Breast epithelium (tissue), 4 donors: ENCODE measurements at regions not wholly inside any gene's neighbourhood (a gene's known extent, or its start where the extent isn't known, plus 50 kb on each side); places are given as distances from the start of the nearest gene placed in this dataset.

Experiments
- DNase-seq, 2 donors: peaks; one replicate each; pipeline ENCODE4 v3.0.0-alpha.2; 2019; ENCODE audit warnings: low spot score in 2 of 2
- H3K27ac ChIP-seq, 2 donors: fragments of 200-600 bp; sonication (generic) in 1 of 2; one replicate each; pipeline ENCODE4 v1.5.1; 2016 to 2019; ENCODE audit warnings: mild to moderate bottlenecking in 1 of 2
- H3K27me3 ChIP-seq, 2 donors: fragments of 200-600 bp; sonication (generic) in 1 of 2; one replicate each; pipeline versions ENCODE4 v1.5.1 to v1.6.0; 2017 to 2019; ENCODE audit warnings: control low read depth in 1 of 2, mild to moderate bottlenecking in 1 of 2
- H3K36me3 ChIP-seq: fragments of 200-600 bp; one replicate; pipeline ENCODE4 v1.5.1; 2019
- H3K4me1 ChIP-seq, 2 donors: fragments of 200-600 bp; sonication (generic); one replicate each; pipeline ENCODE4 v1.5.1; 2016 to 2019; ENCODE audit warnings: control low read depth in 1 of 2
- H3K4me3 ChIP-seq, 3 donors: fragments of 200-600 bp; sonication (generic); 1 replicate in 2 of 3; 2 replicates in 1 of 3; pipeline ENCODE4 v1.5.1; 2016 to 2019; ENCODE audit warnings: mild to moderate bottlenecking in 3 of 3, moderate library complexity in 2 of 3
- H3K9me3 ChIP-seq, 2 donors: fragments of 200-600 bp; sonication (generic) in 1 of 2; one replicate each; pipeline ENCODE4 v1.5.1; 2016 to 2019; ENCODE audit warnings: control low read depth in 1 of 2
- CTCF ChIP-seq, 3 donors: fragments of 450-650 bp; IDR thresholded peaks; one replicate each; pipeline ENCODE4 v1.5.1; 2016 to 2017; ENCODE audit warnings: antibody characterized with exemption in 3 of 3, mild to moderate bottlenecking in 3 of 3, moderate library complexity in 3 of 3
- POLR2A ChIP-seq: fragments of 450-650 bp; IDR thresholded peaks from one replicate; pipeline ENCODE4 v1.6.1; 2016; ENCODE audit warnings: antibody characterized with exemption, mild to moderate bottlenecking, moderate library complexity
- POLR2AphosphoS5 ChIP-seq, 3 donors: sonication (generic); formaldehyde crosslinking; IDR thresholded peaks; one replicate each; pipeline ENCODE4 v1.6.1; 2017; ENCODE audit warnings: antibody characterized with exemption in 3 of 3
- intact Hi-C: fragments of 100-400 bp; cut with DNase I; formaldehyde crosslinking; loops from one replicate; pipeline ENCODE4 v1.15.1; 2023; ENCODE audit warnings: low total_unique reads

GRCh38 chr2:196248467-196249094 is 77.2 kb upstream of the STK17B start:
- no peaks in the 10 kb centered on the region for H3K36me3 ChIP-seq
- intact Hi-C loops: loop anchor here (5.0 kb wide), 1 partner anchor 1264 kb away; no protein-coding TSS in a partner anchor
- no peaks in the 10 kb centered on the region for H3K27me3 ChIP-seq
- no peaks in the 10 kb centered on the region for H3K4me1 ChIP-seq
- TF ChIP-seq CTCF (IDR thresholded peaks at IDR 0.05) (no peak), POLR2AphosphoS5 (IDR thresholded peaks at IDR 0.05) (no peak), POLR2A (no peak)
- no peak for DNase-seq
- H3K27ac ChIP-seq: peak overlapping the region in 1 of 2 donors; percentile 58
- H3K9me3 ChIP-seq: no peaks in the 10 kb centered on the region
- H3K4me3 ChIP-seq: no peak overlapping the region

DNA sequence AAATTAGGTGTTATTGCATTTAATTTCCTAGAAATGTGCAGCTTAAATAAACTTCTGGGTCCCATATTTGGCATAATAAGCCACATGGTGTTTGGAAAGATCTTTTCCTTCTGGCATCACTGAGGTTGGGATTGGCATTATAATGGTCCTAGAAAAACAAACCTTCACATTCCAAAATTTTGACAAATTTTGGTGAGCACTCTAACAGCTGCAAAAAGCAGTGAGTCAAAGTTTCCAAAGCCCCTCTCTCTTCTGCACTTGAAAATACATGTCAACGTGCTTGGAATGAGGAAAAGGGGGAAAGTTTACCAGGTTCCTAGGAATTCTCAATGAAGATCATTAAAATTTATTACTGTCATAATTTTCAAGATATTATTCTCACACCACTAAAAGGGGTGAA is 77.8 kb upstream of the STK17B start:
- H3K27ac ChIP-seq: no peak overlapping the region
- no peaks in the 10 kb centered on the region for H3K9me3 ChIP-seq
- H3K36me3 ChIP-seq: no peaks in the 10 kb centered on the region
- TF ChIP-seq CTCF (IDR thresholded peaks at IDR 0.05) (no peak), POLR2A (no peak), POLR2AphosphoS5 (IDR thresholded peaks at IDR 0.05) (no peak)
- no peak for DNase-seq
- no peaks in the 10 kb centered on the region for H3K4me1 ChIP-seq
- intact Hi-C loops: loop anchor here (5.0 kb wide), 1 partner anchor 1263 kb away; no protein-coding TSS in a partner anchor
- no peak overlapping the region for H3K4me3 ChIP-seq
- no peaks in the 10 kb centered on the region for H3K27me3 ChIP-seq

DNA sequence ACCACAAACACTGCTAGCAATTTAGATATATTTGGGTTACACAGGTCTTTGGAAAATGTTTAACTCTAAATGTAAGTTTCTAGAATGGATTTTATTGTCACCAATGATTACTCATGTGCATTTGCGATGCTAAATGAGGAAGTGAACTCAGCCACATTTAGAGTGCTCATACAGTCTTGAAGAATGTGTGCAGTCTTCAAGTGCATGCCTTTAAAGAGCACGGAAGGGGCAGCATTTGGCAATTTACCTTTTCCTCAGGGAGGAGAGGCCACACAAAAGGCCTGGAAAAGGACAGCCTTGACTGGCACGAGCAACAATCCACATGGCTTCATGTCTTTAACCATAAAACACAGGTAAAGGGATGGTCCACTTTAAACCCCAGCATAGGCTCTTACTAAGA is 78.5 kb upstream of the STK17B start:
- H3K9me3 ChIP-seq: no peaks in the 10 kb centered on the region
- no peak overlapping the region for H3K4me3 ChIP-seq
- H3K27ac ChIP-seq: peak overlapping the region in 1 of 2 donors; percentile 29
- H3K36me3 ChIP-seq: no peaks in the 10 kb centered on the region
- H3K4me1 ChIP-seq: no peaks in the 10 kb centered on the region
- H3K27me3 ChIP-seq: no peaks in the 10 kb centered on the region
- no peak for TF ChIP-seq POLR2A
- TF ChIP-seq CTCF (IDR thresholded peaks at IDR 0.05): no peak
- no peak for TF ChIP-seq POLR2AphosphoS5 (IDR thresholded peaks at IDR 0.05)
- DNase-seq: no peak
- intact Hi-C loops: loop anchor here (5.0 kb wide), 1 partner anchor 1262 kb away; no protein-coding TSS in a partner anchor

GRCh38 chr2:196251132-196251531 is 79.8 kb upstream of the STK17B start:
- Histone ChIP-seq H3K27me3 (no peaks in the 10 kb centered on the region), H3K27ac (no peak overlapping the region), H3K36me3 (no peaks in the 10 kb centered on the region), H3K9me3 (no peaks in the 10 kb centered on the region), H3K4me1 (no peaks in the 10 kb centered on the region), H3K4me3 (no peak overlapping the region)
- no peak for DNase-seq
- intact Hi-C loops: no loop called here
- TF ChIP-seq POLR2A (no peak), POLR2AphosphoS5 (IDR thresholded peaks at IDR 0.05) (no peak), CTCF (IDR thresholded peaks at IDR 0.05) (no peak)

DNA sequence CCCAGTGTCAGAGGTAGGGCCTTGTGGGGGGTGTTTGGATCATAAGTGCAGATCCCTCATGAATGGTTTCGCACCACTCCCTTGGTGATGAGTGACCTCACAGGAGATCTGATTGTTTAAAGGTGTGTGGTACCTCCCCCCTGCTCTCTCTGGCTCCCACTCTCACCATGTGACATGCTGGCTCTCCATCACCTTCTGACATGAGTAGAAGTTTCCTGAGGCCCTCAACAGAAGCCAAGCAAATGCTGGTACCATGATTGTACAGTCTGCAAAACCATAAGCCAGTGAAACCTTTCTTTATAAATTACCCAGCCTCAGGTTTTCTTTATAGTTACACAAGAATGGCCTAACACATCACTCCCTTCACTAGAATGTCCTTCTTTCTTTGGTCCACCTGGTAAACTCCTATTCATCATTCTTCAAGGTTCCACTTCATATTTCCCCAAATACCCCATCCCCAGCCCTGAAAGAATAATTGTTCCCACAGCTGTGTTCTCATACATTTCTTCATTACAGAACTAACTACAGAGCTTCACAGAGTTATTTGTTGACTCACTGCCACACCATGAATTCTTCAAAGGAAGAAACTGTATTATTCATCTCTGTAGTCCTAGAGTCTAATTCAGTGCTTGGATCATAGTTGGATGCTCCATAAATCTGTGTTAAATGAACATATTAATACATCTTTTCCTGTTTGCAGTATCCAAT is 81.2 kb upstream of the STK17B start:
- no peak for DNase-seq
- Histone ChIP-seq H3K9me3 (no peaks in the 10 kb centered on the region), H3K27ac (no peak overlapping the region), H3K27me3 (no peaks in the 10 kb centered on the region), H3K4me3 (no peak overlapping the region), H3K4me1 (no peaks in the 10 kb centered on the region), H3K36me3 (no peaks in the 10 kb centered on the region)
- TF ChIP-seq POLR2AphosphoS5 (IDR thresholded peaks at IDR 0.05) (no peak), CTCF (IDR thresholded peaks at IDR 0.05) (no peak), POLR2A (no peak)
- intact Hi-C loops: loop anchor here (1.0 kb wide), 1 partner anchor 13 kb away; no protein-coding TSS in a partner anchor
